ENCODE measurements at regions not wholly inside any gene's neighbourhood (a gene's known extent, or its start where the extent isn't known, plus 50 kb on each side); places are given as distances from the start of the nearest gene placed in this dataset.

GRCh38 chr9:116083837-116084236 is 69.8 kb upstream of the PAPPA start:
- no peak for DNase-seq
- Histone ChIP-seq H3K9me3 (no peaks in the 10 kb centered on the region; the same call in 1 of the 2 replicates), H3K36me3 (no peaks in the 10 kb centered on the region), H3K4me1 (no peaks in the 10 kb centered on the region), H3K4me3 (ENCODE audit: low read depth, low read length) (no peak overlapping the region), H3K27me3 (no peaks in the 10 kb centered on the region)
- no peak for TF ChIP-seq CTCF (IDR thresholded peaks at IDR 0.05; ENCODE audit: low read depth, low read length)

- Histone ChIP-seq H3K4me1 (no peaks in the 10 kb centered on the region), H3K36me3 (no peaks in the 10 kb centered on the region), H3K9me3 (no peaks in the 10 kb centered on the region; the same call in 1 of the 2 replicates), H3K4me3 (ENCODE audit: low read depth, low read length) (no peak overlapping the region), H3K27me3 (no peaks in the 10 kb centered on the region)
- no peak for DNase-seq
- TF ChIP-seq CTCF (IDR thresholded peaks at IDR 0.05; ENCODE audit: low read depth, low read length): no peak
These were observed 69.1 kb upstream of the PAPPA start for GRCh38 chr9:116084497-116084896.

DNA sequence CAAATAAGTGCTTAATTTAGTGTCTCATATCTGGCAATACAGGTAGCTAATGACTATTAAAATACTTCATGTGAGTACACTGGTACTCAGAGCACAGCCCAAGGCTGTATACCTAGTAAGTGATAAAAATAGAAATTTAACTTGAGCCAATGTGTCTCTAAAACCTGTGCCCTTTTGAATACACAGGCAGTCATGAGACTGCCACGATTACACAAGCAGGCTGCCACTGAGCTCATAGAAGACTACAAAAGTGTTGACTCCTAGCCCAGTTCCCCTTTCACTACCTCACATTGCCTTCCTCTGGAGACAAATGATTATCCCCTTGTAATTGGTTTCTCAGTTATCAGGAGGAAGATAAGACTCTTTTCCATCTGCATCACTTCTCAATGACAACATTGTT is 66.3 kb upstream of the PAPPA start:
- no peak for DNase-seq

DNA sequence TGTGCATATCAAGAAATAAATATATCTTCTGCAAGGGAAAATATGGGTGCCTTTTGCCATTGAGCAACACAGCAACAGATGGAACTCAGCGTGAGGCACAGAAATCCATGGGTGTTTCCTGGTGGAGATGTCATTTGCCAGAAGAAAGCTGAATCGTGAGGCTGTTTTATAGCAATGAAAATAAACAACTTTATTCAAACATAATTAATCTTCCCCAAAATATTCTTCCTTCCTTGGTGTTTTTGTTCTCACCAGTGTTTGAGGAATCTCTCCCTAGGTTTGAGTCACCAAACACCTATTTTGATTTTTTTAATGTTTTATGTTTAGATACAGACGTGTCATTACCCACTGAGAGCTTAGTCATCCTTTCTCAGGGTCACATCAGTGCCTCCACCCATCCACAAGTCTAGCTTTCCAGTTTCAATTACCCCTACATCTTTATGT is 65.8 kb upstream of the PAPPA start:
- DNase-seq: no peak
- H3K36me3 ChIP-seq: no peaks in the 10 kb centered on the region
- H3K4me1 ChIP-seq: no peaks in the 10 kb centered on the region
- TF ChIP-seq CTCF (IDR thresholded peaks at IDR 0.05; ENCODE audit: low read depth, low read length): no peak
- no peak overlapping the region for H3K4me3 ChIP-seq (ENCODE audit: low read depth, low read length)
- H3K9me3 ChIP-seq: no peaks in the 10 kb centered on the region; the same call in 1 of the 2 replicates
- H3K27me3 ChIP-seq: no peaks in the 10 kb centered on the region

More for the DNA sequence above, 66.3 kb upstream of the PAPPA start:
- Histone ChIP-seq H3K4me1 (no peaks in the 10 kb centered on the region), H3K4me3 (ENCODE audit: low read depth, low read length) (no peak overlapping the region), H3K9me3 (no peaks in the 10 kb centered on the region; the same call in 1 of the 2 replicates), H3K27me3 (no peaks in the 10 kb centered on the region), H3K36me3 (no peaks in the 10 kb centered on the region)
- no peak for TF ChIP-seq CTCF (IDR thresholded peaks at IDR 0.05; ENCODE audit: low read depth, low read length)

DNA sequence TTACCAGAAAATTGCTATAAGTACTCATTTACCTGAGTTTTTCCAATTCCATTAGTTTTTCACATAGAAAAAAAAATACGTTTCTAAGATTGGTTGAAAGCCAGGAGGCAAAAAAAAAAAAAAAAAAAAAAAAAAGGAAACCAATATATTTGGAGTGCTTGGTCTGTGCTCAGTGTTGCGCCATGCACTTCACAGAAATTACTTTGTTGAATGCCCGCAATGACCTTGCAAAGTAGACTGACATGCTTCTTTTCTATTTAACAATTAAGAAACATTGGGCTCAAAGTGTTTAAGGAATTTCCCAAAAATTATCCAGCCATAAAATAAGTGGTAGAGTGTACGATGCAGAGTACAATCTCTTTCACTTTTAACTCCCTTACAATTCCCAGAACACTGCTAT is 65.2 kb upstream of the PAPPA start:
- H3K9me3 ChIP-seq: no peaks in the 10 kb centered on the region; the same call in 1 of the 2 replicates
- no peak for DNase-seq
- H3K4me3 ChIP-seq (ENCODE audit: low read depth, low read length): no peak overlapping the region
- H3K4me1 ChIP-seq: no peaks in the 10 kb centered on the region
- H3K36me3 ChIP-seq: no peaks in the 10 kb centered on the region
- no peak for TF ChIP-seq CTCF (IDR thresholded peaks at IDR 0.05; ENCODE audit: low read depth, low read length)
- no peaks in the 10 kb centered on the region for H3K27me3 ChIP-seq

GRCh38 chr9:116090030-116090770 is 63.4 kb upstream of the PAPPA start:
- Histone ChIP-seq H3K9me3 (no peaks in the 10 kb centered on the region), H3K27me3 (no peaks in the 10 kb centered on the region), H3K36me3 (no peaks in the 10 kb centered on the region), H3K4me1 (no peaks in the 10 kb centered on the region), H3K4me3 (ENCODE audit: low read depth, low read length) (no peak overlapping the region)
- DNase-seq: no peak
- TF ChIP-seq CTCF (IDR thresholded peaks at IDR 0.05; ENCODE audit: low read depth, low read length): no peak
